GM12892 (cell line): ENCODE measurements at regions not wholly inside any gene's neighbourhood (a gene's known extent, or its start where the extent isn't known, plus 50 kb on each side); places are given as distances from the start of the nearest gene placed in this dataset.

Experiments
- POLR2A ChIP-seq: IDR thresholded peaks from 2 replicates; pipeline ENCODE4 v1.6.1; 2011; ENCODE audit warnings: low read depth, low read length, control low read depth
- TAF1 ChIP-seq: IDR thresholded peaks from 2 replicates; pipeline ENCODE4 v1.6.1; 2011; ENCODE audit warnings: low read depth, mild to moderate bottlenecking, control low read depth, low read length, borderline replicate concordance

- TF ChIP-seq POLR2A (no peak), TAF1 (no peak)
Measured at GRCh38 chr20:40476461-40476860, 212.6 kb downstream of the MAFB start.
